ENCODE measurements at regions not wholly inside any gene's neighbourhood (a gene's known extent, or its start where the extent isn't known, plus 50 kb on each side); places are given as distances from the start of the nearest gene placed in this dataset.

- Histone ChIP-seq H3K4me1 (ENCODE audit: control insufficient read depth, insufficient read depth, low read length) (no peaks in the 10 kb centered on the region), H3K4me3 (ENCODE audit: low read length) (no peak overlapping the region), H3K9me3 (ENCODE audit: control insufficient read depth, low read depth, low read length) (no peaks in the 10 kb centered on the region), H3K36me3 (ENCODE audit: control insufficient read depth, insufficient read depth, low read length) (no peaks in the 10 kb centered on the region), H3K27me3 (ENCODE audit: control insufficient read depth, insufficient read depth, low read length) (no peaks in the 10 kb centered on the region), H3K27ac (ENCODE audit: low read length) (no peak overlapping the region)
- DNase-seq = no peak
- 80% methylated on average over 1 of the region's 2 CpGs for WGBS (ENCODE audit: insufficient coverage, low lambda C conversion rate)
Observed at GRCh38 chr1:198858033-198858432, 219.2 kb downstream of the PTPRC start.

- no peak for DNase-seq
- Histone ChIP-seq H3K27me3 (ENCODE audit: control insufficient read depth, insufficient read depth, low read length) (no peaks in the 10 kb centered on the region), H3K4me3 (ENCODE audit: low read length) (no peak overlapping the region), H3K36me3 (ENCODE audit: control insufficient read depth, insufficient read depth, low read length) (no peaks in the 10 kb centered on the region), H3K4me1 (ENCODE audit: control insufficient read depth, insufficient read depth, low read length) (no peaks in the 10 kb centered on the region), H3K27ac (ENCODE audit: low read length) (no peak overlapping the region), H3K9me3 (ENCODE audit: control insufficient read depth, low read depth, low read length) (no peaks in the 10 kb centered on the region)
- no CpG with 5 or more reads among the region's 2 CpGs for WGBS (ENCODE audit: insufficient coverage, low lambda C conversion rate)
Observed at GRCh38 chr1:198860371-198860770, 221.5 kb downstream of the PTPRC start.

- no peak for DNase-seq
- WGBS (ENCODE audit: insufficient coverage, low lambda C conversion rate) = 80% methylated on average over 1 of the region's 2 CpGs
- Histone ChIP-seq H3K4me3 (ENCODE audit: low read length) (no peak overlapping the region), H3K27me3 (ENCODE audit: control insufficient read depth, insufficient read depth, low read length) (no peaks in the 10 kb centered on the region), H3K9me3 (ENCODE audit: control insufficient read depth, low read depth, low read length) (no peaks in the 10 kb centered on the region), H3K4me1 (ENCODE audit: control insufficient read depth, insufficient read depth, low read length) (no peaks in the 10 kb centered on the region), H3K36me3 (ENCODE audit: control insufficient read depth, insufficient read depth, low read length) (no peaks in the 10 kb centered on the region), H3K27ac (ENCODE audit: low read length) (no peak overlapping the region)
Observed at GRCh38 chr1:198861636-198862035, 222.8 kb downstream of the PTPRC start.

- WGBS (ENCODE audit: insufficient coverage, low lambda C conversion rate) = 97% methylated on average over 4 of the region's 4 CpGs
- no peak for DNase-seq
Observed at GRCh38 chr1:198864695-198865094, 225.9 kb downstream of the PTPRC start.

GRCh38 chr1:198865319-198865718 lies 226.5 kb downstream of the PTPRC start:
- no peak overlapping the region for H3K4me3 ChIP-seq (ENCODE audit: low read length)
- H3K27ac ChIP-seq (ENCODE audit: low read length) = no peak overlapping the region
- no peaks in the 10 kb centered on the region for H3K27me3 ChIP-seq (ENCODE audit: control insufficient read depth, insufficient read depth, low read length)
- no peak for DNase-seq
- WGBS (ENCODE audit: insufficient coverage, low lambda C conversion rate) = 67% methylated on average over 1 of the region's 2 CpGs
- H3K4me1 ChIP-seq (ENCODE audit: control insufficient read depth, insufficient read depth, low read length) = no peaks in the 10 kb centered on the region
- H3K36me3 ChIP-seq (ENCODE audit: control insufficient read depth, insufficient read depth, low read length) = no peaks in the 10 kb centered on the region
- H3K9me3 ChIP-seq (ENCODE audit: control insufficient read depth, low read depth, low read length) = no peaks in the 10 kb centered on the region

More at GRCh38 chr1:198864695-198865094, 225.9 kb downstream of the PTPRC start:
- H3K4me1 ChIP-seq (ENCODE audit: control insufficient read depth, insufficient read depth, low read length) = no peaks in the 10 kb centered on the region
- no peak overlapping the region for H3K27ac ChIP-seq (ENCODE audit: low read length)
- H3K36me3 ChIP-seq (ENCODE audit: control insufficient read depth, insufficient read depth, low read length) = no peaks in the 10 kb centered on the region
- H3K9me3 ChIP-seq (ENCODE audit: control insufficient read depth, low read depth, low read length) = no peaks in the 10 kb centered on the region
- H3K27me3 ChIP-seq (ENCODE audit: control insufficient read depth, insufficient read depth, low read length) = no peaks in the 10 kb centered on the region
- no peak overlapping the region for H3K4me3 ChIP-seq (ENCODE audit: low read length)

- WGBS (ENCODE audit: insufficient coverage, low lambda C conversion rate) = 77% methylated on average over 4 of the region's 6 CpGs
- no peak overlapping the region for H3K27ac ChIP-seq (ENCODE audit: low read length)
- H3K36me3 ChIP-seq (ENCODE audit: control insufficient read depth, insufficient read depth, low read length) = no peaks in the 10 kb centered on the region
- no peaks in the 10 kb centered on the region for H3K4me1 ChIP-seq (ENCODE audit: control insufficient read depth, insufficient read depth, low read length)
- H3K4me3 ChIP-seq (ENCODE audit: low read length) = no peak overlapping the region
- no peaks in the 10 kb centered on the region for H3K9me3 ChIP-seq (ENCODE audit: control insufficient read depth, low read depth, low read length)
- H3K27me3 ChIP-seq (ENCODE audit: control insufficient read depth, insufficient read depth, low read length) = no peaks in the 10 kb centered on the region
- DNase-seq = no peak
Observed at GRCh38 chr1:198867182-198867581, 228.3 kb downstream of the PTPRC start.

GRCh38 chr1:198873696-198874230 lies 234.9 kb downstream of the PTPRC start:
- Histone ChIP-seq H3K9me3 (ENCODE audit: control insufficient read depth, low read depth, low read length) (no peaks in the 10 kb centered on the region), H3K36me3 (ENCODE audit: control insufficient read depth, insufficient read depth, low read length) (no peaks in the 10 kb centered on the region), H3K27me3 (ENCODE audit: control insufficient read depth, insufficient read depth, low read length) (no peaks in the 10 kb centered on the region), H3K4me1 (ENCODE audit: control insufficient read depth, insufficient read depth, low read length) (no peaks in the 10 kb centered on the region), H3K27ac (ENCODE audit: low read length) (no peak overlapping the region), H3K4me3 (ENCODE audit: low read length) (no peak overlapping the region)
- WGBS (ENCODE audit: insufficient coverage, low lambda C conversion rate) = 82% methylated on average over 1 of the region's 2 CpGs
- no peak for DNase-seq

GRCh38 chr1:198876371-198876871 lies 237.6 kb downstream of the PTPRC start:
- Histone ChIP-seq H3K9me3 (ENCODE audit: control insufficient read depth, low read depth, low read length) (no peaks in the 10 kb centered on the region), H3K36me3 (ENCODE audit: control insufficient read depth, insufficient read depth, low read length) (no peaks in the 10 kb centered on the region), H3K27ac (ENCODE audit: low read length) (no peak overlapping the region), H3K27me3 (ENCODE audit: control insufficient read depth, insufficient read depth, low read length) (no peaks in the 10 kb centered on the region), H3K4me1 (ENCODE audit: control insufficient read depth, insufficient read depth, low read length) (no peaks in the 10 kb centered on the region), H3K4me3 (ENCODE audit: low read length) (no peak overlapping the region)
- no peak for DNase-seq
- WGBS (ENCODE audit: insufficient coverage, low lambda C conversion rate) = no CpG with 5 or more reads among the region's 10 CpGs

- DNase-seq = no peak
- no peaks in the 10 kb centered on the region for H3K36me3 ChIP-seq (ENCODE audit: control insufficient read depth, insufficient read depth, low read length)
- H3K27me3 ChIP-seq (ENCODE audit: control insufficient read depth, insufficient read depth, low read length) = no peaks in the 10 kb centered on the region
- no CpG with 5 or more reads among the region's 2 CpGs for WGBS (ENCODE audit: insufficient coverage, low lambda C conversion rate)
- H3K4me3 ChIP-seq (ENCODE audit: low read length) = no peak overlapping the region
- no peak overlapping the region for H3K27ac ChIP-seq (ENCODE audit: low read length)
- H3K9me3 ChIP-seq (ENCODE audit: control insufficient read depth, low read depth, low read length) = no peaks in the 10 kb centered on the region
- no peaks in the 10 kb centered on the region for H3K4me1 ChIP-seq (ENCODE audit: control insufficient read depth, insufficient read depth, low read length)
Observed at GRCh38 chr1:198878566-198878965, 239.7 kb downstream of the PTPRC start.

GRCh38 chr1:198879711-198880306 lies 241.0 kb downstream of the PTPRC start:
- no peak for DNase-seq
- Histone ChIP-seq H3K36me3 (ENCODE audit: control insufficient read depth, insufficient read depth, low read length) (no peaks in the 10 kb centered on the region), H3K9me3 (ENCODE audit: control insufficient read depth, low read depth, low read length) (no peaks in the 10 kb centered on the region), H3K4me3 (ENCODE audit: low read length) (no peak overlapping the region), H3K27ac (ENCODE audit: low read length) (no peak overlapping the region), H3K27me3 (ENCODE audit: control insufficient read depth, insufficient read depth, low read length) (no peaks in the 10 kb centered on the region), H3K4me1 (ENCODE audit: control insufficient read depth, insufficient read depth, low read length) (no peaks in the 10 kb centered on the region)
- WGBS (ENCODE audit: insufficient coverage, low lambda C conversion rate) = 75% methylated on average over 3 of the region's 5 CpGs

- H3K36me3 ChIP-seq (ENCODE audit: control insufficient read depth, insufficient read depth, low read length) = no peaks in the 10 kb centered on the region
- no peak for DNase-seq
- H3K27ac ChIP-seq (ENCODE audit: low read length) = no peak overlapping the region
Observed at GRCh38 chr1:198880397-198880796, 241.6 kb downstream of the PTPRC start.

More at GRCh38 chr1:198880397-198880796, 241.6 kb downstream of the PTPRC start:
- H3K4me1 ChIP-seq (ENCODE audit: control insufficient read depth, insufficient read depth, low read length) = no peaks in the 10 kb centered on the region
- no peaks in the 10 kb centered on the region for H3K9me3 ChIP-seq (ENCODE audit: control insufficient read depth, low read depth, low read length)
- WGBS (ENCODE audit: insufficient coverage, low lambda C conversion rate) = no CpG with 5 or more reads among the region's 2 CpGs
- H3K4me3 ChIP-seq (ENCODE audit: low read length) = no peak overlapping the region
- no peaks in the 10 kb centered on the region for H3K27me3 ChIP-seq (ENCODE audit: control insufficient read depth, insufficient read depth, low read length)
